ENCODE measurements at regions not wholly inside any gene's neighbourhood (a gene's known extent, or its start where the extent isn't known, plus 50 kb on each side); places are given as distances from the start of the nearest gene placed in this dataset.

GRCh38 chr5:68151812-68152211, 63.7 kb upstream of the PIK3R1 start:
- TF ChIP-seq TAF1 (IDR thresholded peaks at IDR 0.05; ENCODE audit: borderline replicate concordance, insufficient read depth, low read length) (no peak), FOXP2 (optimal IDR thresholded peaks at IDR 0.05; ENCODE audit: borderline replicate concordance, extremely low read depth, extremely low read length, insufficient read depth) (no peak), SIN3A (IDR thresholded peaks at IDR 0.05; ENCODE audit: borderline replicate concordance, insufficient read depth, low read length) (no peak), POLR2AphosphoS5 (IDR thresholded peaks at IDR 0.05; ENCODE audit: low read depth, low read length) (no peak)
- TF ChIP-seq, protein P1, sequence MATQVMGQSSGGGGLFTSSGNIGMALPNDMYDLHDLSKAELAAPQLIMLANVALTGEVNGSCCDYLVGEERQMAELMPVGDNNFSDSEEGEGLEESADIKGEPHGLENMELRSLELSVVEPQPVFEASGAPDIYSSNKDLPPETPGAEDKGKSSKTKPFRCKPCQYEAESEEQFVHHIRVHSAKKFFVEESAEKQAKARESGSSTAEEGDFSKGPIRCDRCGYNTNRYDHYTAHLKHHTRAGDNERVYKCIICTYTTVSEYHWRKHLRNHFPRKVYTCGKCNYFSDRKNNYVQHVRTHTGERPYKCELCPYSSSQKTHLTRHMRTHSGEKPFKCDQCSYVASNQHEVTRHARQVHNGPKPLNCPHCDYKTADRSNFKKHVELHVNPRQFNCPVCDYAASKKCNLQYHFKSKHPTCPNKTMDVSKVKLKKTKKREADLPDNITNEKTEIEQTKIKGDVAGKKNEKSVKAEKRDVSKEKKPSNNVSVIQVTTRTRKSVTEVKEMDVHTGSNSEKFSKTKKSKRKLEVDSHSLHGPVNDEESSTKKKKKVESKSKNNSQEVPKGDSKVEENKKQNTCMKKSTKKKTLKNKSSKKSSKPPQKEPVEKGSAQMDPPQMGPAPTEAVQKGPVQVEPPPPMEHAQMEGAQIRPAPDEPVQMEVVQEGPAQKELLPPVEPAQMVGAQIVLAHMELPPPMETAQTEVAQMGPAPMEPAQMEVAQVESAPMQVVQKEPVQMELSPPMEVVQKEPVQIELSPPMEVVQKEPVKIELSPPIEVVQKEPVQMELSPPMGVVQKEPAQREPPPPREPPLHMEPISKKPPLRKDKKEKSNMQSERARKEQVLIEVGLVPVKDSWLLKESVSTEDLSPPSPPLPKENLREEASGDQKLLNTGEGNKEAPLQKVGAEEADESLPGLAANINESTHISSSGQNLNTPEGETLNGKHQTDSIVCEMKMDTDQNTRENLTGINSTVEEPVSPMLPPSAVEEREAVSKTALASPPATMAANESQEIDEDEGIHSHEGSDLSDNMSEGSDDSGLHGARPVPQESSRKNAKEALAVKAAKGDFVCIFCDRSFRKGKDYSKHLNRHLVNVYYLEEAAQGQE (IDR thresholded peaks at IDR 0.05; ENCODE audit: insufficient read depth in 1 of 2, low read depth in 2 of 2, low read length in 2 of 2) = no peak

DNA sequence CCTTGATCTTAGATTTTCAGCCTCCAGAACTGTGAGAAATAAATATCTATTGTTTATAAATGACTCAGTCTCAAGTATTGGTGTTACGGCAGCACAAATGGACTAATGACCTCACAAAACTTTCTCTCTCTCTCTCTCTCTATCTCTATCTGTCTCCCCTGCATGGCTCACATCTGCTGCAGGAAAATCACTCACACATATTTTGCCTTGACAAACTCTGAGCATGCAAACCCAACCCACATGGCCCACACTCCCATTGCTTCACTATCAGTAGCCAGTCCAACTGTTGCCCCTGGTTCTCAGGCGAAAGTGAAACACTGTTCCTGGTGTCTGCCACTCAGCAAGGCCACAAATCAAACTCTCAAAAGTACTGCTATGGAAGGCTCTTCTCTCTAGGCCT, 66.4 kb upstream of the PIK3R1 start:
- TF ChIP-seq POLR2AphosphoS5 (IDR thresholded peaks at IDR 0.05; ENCODE audit: low read depth, low read length) (no peak), SIN3A (IDR thresholded peaks at IDR 0.05; ENCODE audit: borderline replicate concordance, insufficient read depth, low read length) (no peak), FOXP2 (optimal IDR thresholded peaks at IDR 0.05; ENCODE audit: borderline replicate concordance, extremely low read depth, extremely low read length, insufficient read depth) (no peak), TAF1 (IDR thresholded peaks at IDR 0.05; ENCODE audit: borderline replicate concordance, insufficient read depth, low read length) (no peak)
- TF ChIP-seq, protein P1 (IDR thresholded peaks at IDR 0.05; ENCODE audit: insufficient read depth in 1 of 2, low read depth in 2 of 2, low read length in 2 of 2) = no peak

DNA sequence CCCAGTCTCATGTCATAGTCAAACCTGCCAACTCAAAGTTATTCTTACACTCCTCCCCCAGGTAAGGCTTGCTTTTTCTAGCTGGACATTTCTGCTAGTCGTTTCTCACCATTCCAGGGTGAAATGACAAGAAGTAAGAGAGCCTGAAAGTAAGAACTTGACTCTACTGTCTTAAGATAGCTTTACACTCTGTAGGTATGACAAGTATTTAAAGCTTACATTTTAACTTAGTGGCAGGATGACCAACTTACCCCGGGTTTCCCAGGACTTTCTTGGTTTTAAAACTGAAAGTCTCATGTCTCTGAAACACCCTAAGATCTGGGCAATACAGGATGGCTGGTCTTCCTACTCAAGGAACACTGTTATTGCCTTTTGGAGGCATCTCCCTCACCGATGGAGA, 67.5 kb upstream of the PIK3R1 start:
- TF ChIP-seq FOXP2 (optimal IDR thresholded peaks at IDR 0.05; ENCODE audit: borderline replicate concordance, extremely low read depth, extremely low read length, insufficient read depth) = no peak
- no peak for TF ChIP-seq POLR2AphosphoS5 (IDR thresholded peaks at IDR 0.05; ENCODE audit: low read depth, low read length)
- TF ChIP-seq TAF1 (IDR thresholded peaks at IDR 0.05; ENCODE audit: borderline replicate concordance, insufficient read depth, low read length) = no peak
- TF ChIP-seq, protein P1 (IDR thresholded peaks at IDR 0.05; ENCODE audit: insufficient read depth in 1 of 2, low read depth in 2 of 2, low read length in 2 of 2) = no peak
- no peak for TF ChIP-seq SIN3A (IDR thresholded peaks at IDR 0.05; ENCODE audit: borderline replicate concordance, insufficient read depth, low read length)

GRCh38 chr5:68147659-68148058, 67.9 kb upstream of the PIK3R1 start:
- TF ChIP-seq TAF1 (IDR thresholded peaks at IDR 0.05; ENCODE audit: borderline replicate concordance, insufficient read depth, low read length) = no peak
- TF ChIP-seq SIN3A (IDR thresholded peaks at IDR 0.05; ENCODE audit: borderline replicate concordance, insufficient read depth, low read length) = no peak
- no peak for TF ChIP-seq POLR2AphosphoS5 (IDR thresholded peaks at IDR 0.05; ENCODE audit: low read depth, low read length)
- no peak for TF ChIP-seq FOXP2 (optimal IDR thresholded peaks at IDR 0.05; ENCODE audit: borderline replicate concordance, extremely low read depth, extremely low read length, insufficient read depth)
- TF ChIP-seq, protein P1 (IDR thresholded peaks at IDR 0.05; ENCODE audit: insufficient read depth in 1 of 2, low read depth in 2 of 2, low read length in 2 of 2) = no peak

DNA sequence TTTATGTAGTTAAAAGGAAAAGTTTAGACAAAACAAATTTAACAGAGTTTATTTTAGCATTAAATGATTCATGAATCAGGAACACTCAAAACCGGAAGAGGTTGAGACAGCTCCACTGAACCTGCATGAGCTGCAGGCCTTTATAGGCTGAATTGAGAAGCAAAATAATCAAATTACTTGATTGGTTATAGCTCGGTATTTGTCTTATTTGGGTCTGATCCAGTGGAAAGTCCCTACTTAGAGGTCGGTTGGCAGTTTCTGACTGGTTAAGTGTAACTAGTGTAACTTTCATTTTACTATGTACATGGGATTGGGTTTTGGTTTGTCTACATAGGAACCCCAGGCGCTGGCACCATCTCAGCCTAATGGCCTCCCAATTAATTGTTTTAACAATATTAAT, 74.1 kb upstream of the PIK3R1 start:
- TF ChIP-seq FOXP2 (optimal IDR thresholded peaks at IDR 0.05; ENCODE audit: borderline replicate concordance, extremely low read depth, extremely low read length, insufficient read depth) (no peak), POLR2AphosphoS5 (IDR thresholded peaks at IDR 0.05; ENCODE audit: low read depth, low read length) (no peak), TAF1 (IDR thresholded peaks at IDR 0.05; ENCODE audit: borderline replicate concordance, insufficient read depth, low read length) (no peak), SIN3A (IDR thresholded peaks at IDR 0.05; ENCODE audit: borderline replicate concordance, insufficient read depth, low read length) (no peak)
- TF ChIP-seq, protein P1 (IDR thresholded peaks at IDR 0.05; ENCODE audit: insufficient read depth in 1 of 2, low read depth in 2 of 2, low read length in 2 of 2) = no peak

Data from PFSK-1 (cell line).